GM10266 (cell line): ENCODE measurements at regions not wholly inside any gene's neighbourhood (a gene's known extent, or its start where the extent isn't known, plus 50 kb on each side); places are given as distances from the start of the nearest gene placed in this dataset.

Experiments used
- DNase-seq: peaks from one replicate; pipeline ENCODE4 v3.0.0; 2012; ENCODE audit errors: extremely low spot score
- CTCF ChIP-seq: IDR thresholded peaks from 2 replicates; pipeline ENCODE4 v1.5.1; 2012; ENCODE audit warnings: mild to moderate bottlenecking, low read depth; ENCODE audit not compliant: control insufficient read depth, insufficient read depth; ENCODE audit errors: missing control alignments

GRCh38 chr1:56115701-56116100, 463.7 kb downstream of the PLPP3 start:
- TF ChIP-seq CTCF: no peak
- DNase-seq: no peak

GRCh38 chr1:56113679-56114078, 465.7 kb downstream of the PLPP3 start:
- DNase-seq: no peak
- no peak for TF ChIP-seq CTCF

- no peak for DNase-seq
- TF ChIP-seq CTCF: no peak
These were observed 472.1 kb downstream of the PLPP3 start for GRCh38 chr1:56107275-56107638.

- DNase-seq: no peak
- no peak for TF ChIP-seq CTCF
These were observed 472.7 kb downstream of the PLPP3 start for GRCh38 chr1:56106531-56107274.

GRCh38 chr1:56105397-56105796, 474.0 kb downstream of the PLPP3 start:
- TF ChIP-seq CTCF: no peak
- no peak for DNase-seq

GRCh38 chr1:56099766-56100265, 479.5 kb downstream of the PLPP3 start:
- no peak for TF ChIP-seq CTCF
- DNase-seq: no peak

GRCh38 chr1:56098946-56099345, 480.4 kb downstream of the PLPP3 start:
- TF ChIP-seq CTCF: no peak

More at GRCh38 chr1:56098946-56099345, 480.4 kb downstream of the PLPP3 start:
- no peak for DNase-seq
